Pancreas (tissue), 10 donors: ENCODE measurements at regions not wholly inside any gene's neighbourhood (a gene's known extent, or its start where the extent isn't known, plus 50 kb on each side); places are given as distances from the start of the nearest gene placed in this dataset.

ENCODE experiments used
- ATAC-seq, 4 donors: fragments of 200-7000 bp; cut with Tn5 transposase; one replicate each; pipeline versions ENCODE4 v1.8.0 to v1.9.1; 2020; ENCODE audit warnings: mild to moderate bottlenecking in 4 of 4, moderate library complexity in 4 of 4
- DNase-seq, 6 donors: peaks; one replicate each; pipeline ENCODE4 v3.0.0-alpha.2; 2020
- FAIRE-seq: peaks from 2 replicates; lab custom pipeline; 2012; peaks lifted over from hg19 to GRCh38; lab: Jason Lieb, UNC
- H3K27ac ChIP-seq, 4 donors: fragments of 200-600 bp; sonication (generic); 1 replicate in 3 of 4; 2 replicates in 1 of 4; pipeline versions ENCODE4 v1.5.0 to v1.8.0; 2020
- H3K27me3 ChIP-seq, 4 donors: fragments of 200-600 bp; one replicate each; pipeline ENCODE4 v1.8.0; 2021
- H3K36me3 ChIP-seq, 3 donors: fragments of 200-600 bp; sonication (generic) in 1 of 3; one replicate each; pipeline versions ENCODE4 v1.5.0 to v1.8.0; 2020 to 2021
- H3K4me1 ChIP-seq, 3 donors: fragments of 200-600 bp; one replicate each; pipeline ENCODE4 v1.8.0; 2021
- H3K4me3 ChIP-seq, 4 donors: fragments of 200-600 bp; sonication (generic) in 2 of 4; one replicate each; pipeline versions ENCODE4 v1.5.0 to v1.8.0; 2020 to 2021
- H3K9me3 ChIP-seq, 4 donors: fragments of 200-600 bp; one replicate each; pipeline ENCODE4 v1.8.0; 2021
- WGBS, 2 donors: extraction: QIAGEN DNeasy Blood & Tissue Kit; methylation state at CpG; one replicate each; pipeline ENCODE4 v1.1.7; 2013; 5-methylcytosine and 5-hydroxymethylcytosine counted together
- intact Hi-C, 3 donors: fragments of 100-400 bp; cut with DNase I; formaldehyde crosslinking; loops; one replicate each; pipeline versions ENCODE4 v1.11.1 to v1.14.2; 2022
- TF ChIP-seq, protein P1 (sequence below), 4 donors: fragments of 200-600 bp; sonication (generic) in 3 of 4; IDR thresholded peaks; one replicate each; pipeline versions ENCODE4 v1.5.0 to v1.8.0; 2021; ENCODE audit warnings: antibody characterized with exemption in 4 of 4
- donor health status: healthy with polysubstance abuse.
- donor health status: DM: no; HTN: no; CAD: no; lungs with moderate emphysema.
- donor health status: DM: no; HTN: no; CAD: no.
- donor health status: control.
- donor health status: control.
- donor health status: Bipolar disorder and iron deficiency.
- donor health status: DM: yes; HTN: yes; CAD: no.
- donor health status: DM: no; HTN: no; CAD: no.
- donor health status: DM: no; HTN: no; CAD: no.
- donor health status: DM: yes; HTN: yes; CAD: no.

- H3K27ac ChIP-seq = no peak overlapping the region
- DNase-seq (no peak), FAIRE-seq (no peak), ATAC-seq (no peak)
- TF ChIP-seq, protein P1, sequence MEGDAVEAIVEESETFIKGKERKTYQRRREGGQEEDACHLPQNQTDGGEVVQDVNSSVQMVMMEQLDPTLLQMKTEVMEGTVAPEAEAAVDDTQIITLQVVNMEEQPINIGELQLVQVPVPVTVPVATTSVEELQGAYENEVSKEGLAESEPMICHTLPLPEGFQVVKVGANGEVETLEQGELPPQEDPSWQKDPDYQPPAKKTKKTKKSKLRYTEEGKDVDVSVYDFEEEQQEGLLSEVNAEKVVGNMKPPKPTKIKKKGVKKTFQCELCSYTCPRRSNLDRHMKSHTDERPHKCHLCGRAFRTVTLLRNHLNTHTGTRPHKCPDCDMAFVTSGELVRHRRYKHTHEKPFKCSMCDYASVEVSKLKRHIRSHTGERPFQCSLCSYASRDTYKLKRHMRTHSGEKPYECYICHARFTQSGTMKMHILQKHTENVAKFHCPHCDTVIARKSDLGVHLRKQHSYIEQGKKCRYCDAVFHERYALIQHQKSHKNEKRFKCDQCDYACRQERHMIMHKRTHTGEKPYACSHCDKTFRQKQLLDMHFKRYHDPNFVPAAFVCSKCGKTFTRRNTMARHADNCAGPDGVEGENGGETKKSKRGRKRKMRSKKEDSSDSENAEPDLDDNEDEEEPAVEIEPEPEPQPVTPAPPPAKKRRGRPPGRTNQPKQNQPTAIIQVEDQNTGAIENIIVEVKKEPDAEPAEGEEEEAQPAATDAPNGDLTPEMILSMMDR (IDR thresholded peaks at IDR 0.05) = no peak
- intact Hi-C loops = no loop called here
- 55 to 65% methylated on average over 3 of the region's 3 CpGs for WGBS, 2 donors
- H3K9me3 ChIP-seq = no peaks in the 10 kb centered on the region
- H3K36me3 ChIP-seq = no peaks in the 10 kb centered on the region
- H3K27me3 ChIP-seq = no peaks in the 10 kb centered on the region
- H3K4me3 ChIP-seq = no peak overlapping the region
- H3K4me1 ChIP-seq = no peaks in the 10 kb centered on the region
Observed at GRCh38 chr12:60672949-60673348, 1077.1 kb downstream of the SLC16A7 start.

- no peaks in the 10 kb centered on the region for H3K9me3 ChIP-seq
- no peaks in the 10 kb centered on the region for H3K36me3 ChIP-seq
- H3K4me3 ChIP-seq = no peak overlapping the region
- no peak for DNase-seq
- no peaks in the 10 kb centered on the region for H3K4me1 ChIP-seq
- 57 to 85% methylated on average over 12 of the region's 12 CpGs for WGBS, 2 donors
- FAIRE-seq = no peak
- no peak overlapping the region for H3K27ac ChIP-seq
- TF ChIP-seq, protein P1 (IDR thresholded peaks at IDR 0.05) = no peak
- intact Hi-C loops = no loop called here
- no peak for ATAC-seq
- H3K27me3 ChIP-seq = no peaks in the 10 kb centered on the region
Observed at GRCh38 chr12:60684988-60685655, 1089.3 kb downstream of the SLC16A7 start.

- TF ChIP-seq, protein P1 (IDR thresholded peaks at IDR 0.05) = no peak
- no peak overlapping the region for H3K27ac ChIP-seq
- ATAC-seq = no peak
- no peak for FAIRE-seq
- no peaks in the 10 kb centered on the region for H3K27me3 ChIP-seq
- no peak for DNase-seq
- no peaks in the 10 kb centered on the region for H3K9me3 ChIP-seq
- H3K4me3 ChIP-seq = no peak overlapping the region
- H3K4me1 ChIP-seq = no peaks in the 10 kb centered on the region
- intact Hi-C loops = no loop called here
- H3K36me3 ChIP-seq = no peaks in the 10 kb centered on the region
Observed at GRCh38 chr12:60689137-60689536, 1093.3 kb downstream of the SLC16A7 start.

DNA sequence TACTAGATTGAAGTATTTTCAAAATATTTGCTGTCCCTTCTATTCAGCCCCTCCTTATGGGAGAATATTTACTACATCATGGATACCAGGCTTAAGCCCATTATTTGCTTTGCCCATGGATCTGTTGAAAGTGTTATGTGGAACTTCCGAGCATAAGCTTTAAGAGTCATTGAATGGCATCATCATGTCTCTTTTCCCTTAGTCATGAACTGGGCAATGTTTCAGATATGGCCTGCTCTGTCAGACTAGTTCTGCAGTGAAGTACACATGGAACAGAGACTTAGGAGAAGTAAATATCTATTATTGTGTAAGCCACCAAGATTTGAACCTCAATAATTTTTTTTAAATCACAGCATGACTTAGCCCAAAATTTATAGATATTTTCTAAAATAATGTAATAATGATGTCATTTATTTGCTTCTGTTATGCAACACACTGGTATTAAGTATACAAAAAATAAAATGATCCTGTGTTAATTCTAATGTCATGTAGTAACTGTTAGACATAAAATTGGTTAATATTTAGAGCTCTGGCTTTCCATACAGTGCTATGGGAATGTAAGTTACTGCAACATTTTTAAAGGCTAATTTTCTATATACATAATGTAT, 1097.3 kb downstream of the SLC16A7 start:
- FAIRE-seq (no peak), DNase-seq (no peak), ATAC-seq (no peak)
- Histone ChIP-seq H3K9me3 (no peaks in the 10 kb centered on the region), H3K27me3 (no peaks in the 10 kb centered on the region), H3K27ac (no peak overlapping the region), H3K4me1 (no peaks in the 10 kb centered on the region), H3K36me3 (no peaks in the 10 kb centered on the region), H3K4me3 (no peak overlapping the region)
- intact Hi-C loops = no loop called here
- WGBS, 2 donors = 70 to 90% methylated on average over 1 of the region's 1 CpG
- TF ChIP-seq, protein P1 (IDR thresholded peaks at IDR 0.05) = no peak
